Stimulated activated naive CD4-positive, alpha-beta T cell treated with Interleukin-2 at 50 U/mL for 16 hours (primary cell): ENCODE measurements at regions not wholly inside any gene's neighbourhood (a gene's known extent, or its start where the extent isn't known, plus 50 kb on each side); places are given as distances from the start of the nearest gene placed in this dataset.

Experiments used
- DNase-seq: peaks from one replicate; lab custom pipeline; 2025; lab: John Stamatoyannopoulos, UW

- DNase-seq: no peak
Observed at GRCh38 chr20:16946097-16946496, 197.9 kb downstream of the OTOR start.

GRCh38 chr20:16947479-16947878 lies 199.3 kb downstream of the OTOR start:
- no peak for DNase-seq

DNA sequence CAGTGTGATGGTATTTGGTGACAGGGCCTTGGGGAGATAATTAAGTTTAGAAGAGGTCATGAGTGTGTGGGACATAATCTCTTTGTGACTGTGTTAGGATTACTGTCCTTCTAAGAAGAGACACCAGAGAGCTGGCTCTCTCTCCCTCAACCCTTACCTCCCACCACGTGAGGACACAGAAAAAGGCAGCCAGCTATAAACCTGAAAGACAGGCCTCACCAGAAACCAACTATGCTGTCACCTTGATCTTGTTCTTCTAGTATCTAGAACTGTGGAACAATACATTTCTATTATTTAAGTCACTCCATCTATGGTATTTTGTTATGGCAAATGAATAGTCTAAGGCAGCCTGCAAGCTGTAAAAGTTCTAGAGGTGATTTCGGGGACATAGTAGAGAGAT lies 203.7 kb downstream of the OTOR start:
- DNase-seq: no peak

- DNase-seq: no peak
Observed at GRCh38 chr20:16952965-16953364, 204.8 kb downstream of the OTOR start.

DNA sequence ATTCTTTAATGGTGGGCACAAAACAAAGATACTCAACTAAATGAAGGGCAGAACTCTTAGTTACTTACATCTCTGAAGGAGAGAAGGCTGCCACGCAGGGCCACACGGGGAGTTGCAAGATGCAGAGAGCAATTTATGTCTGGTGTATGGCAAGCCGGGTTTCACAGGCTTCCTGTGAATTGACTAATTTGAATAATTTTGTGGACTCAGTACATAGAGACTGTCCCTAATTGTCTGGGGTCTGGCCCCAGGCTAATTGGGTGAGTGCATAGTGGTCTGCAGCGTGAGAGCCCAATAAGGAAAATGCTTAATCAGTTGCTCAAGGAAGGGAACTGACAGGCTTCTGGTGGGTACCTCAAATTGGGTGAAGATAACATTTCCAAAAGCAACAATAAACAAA lies 205.7 kb downstream of the OTOR start:
- DNase-seq: no peak

- DNase-seq: no peak
Observed at GRCh38 chr20:16955462-16955861, 207.3 kb downstream of the OTOR start.

GRCh38 chr20:16955971-16956370 lies 207.8 kb downstream of the OTOR start:
- DNase-seq: no peak

DNA sequence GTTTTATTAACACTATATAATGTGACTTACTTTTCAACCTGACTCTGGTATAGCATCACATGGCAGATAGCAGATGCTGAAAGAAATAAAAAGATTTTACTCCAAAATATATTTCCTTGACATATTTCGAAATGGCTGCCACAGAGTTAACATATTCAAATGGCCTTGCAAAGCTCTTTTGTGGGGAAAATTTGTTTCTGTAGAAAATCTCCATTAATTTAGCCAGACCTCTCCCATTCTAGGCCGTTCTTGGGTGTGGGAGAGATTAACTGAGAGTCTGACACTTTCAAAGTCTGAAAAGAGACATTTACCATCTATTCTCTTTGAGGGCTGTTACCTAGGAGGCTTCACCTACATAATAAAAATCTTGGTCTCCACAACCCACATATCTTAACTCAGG lies 217.2 kb downstream of the OTOR start:
- DNase-seq: no peak

DNA sequence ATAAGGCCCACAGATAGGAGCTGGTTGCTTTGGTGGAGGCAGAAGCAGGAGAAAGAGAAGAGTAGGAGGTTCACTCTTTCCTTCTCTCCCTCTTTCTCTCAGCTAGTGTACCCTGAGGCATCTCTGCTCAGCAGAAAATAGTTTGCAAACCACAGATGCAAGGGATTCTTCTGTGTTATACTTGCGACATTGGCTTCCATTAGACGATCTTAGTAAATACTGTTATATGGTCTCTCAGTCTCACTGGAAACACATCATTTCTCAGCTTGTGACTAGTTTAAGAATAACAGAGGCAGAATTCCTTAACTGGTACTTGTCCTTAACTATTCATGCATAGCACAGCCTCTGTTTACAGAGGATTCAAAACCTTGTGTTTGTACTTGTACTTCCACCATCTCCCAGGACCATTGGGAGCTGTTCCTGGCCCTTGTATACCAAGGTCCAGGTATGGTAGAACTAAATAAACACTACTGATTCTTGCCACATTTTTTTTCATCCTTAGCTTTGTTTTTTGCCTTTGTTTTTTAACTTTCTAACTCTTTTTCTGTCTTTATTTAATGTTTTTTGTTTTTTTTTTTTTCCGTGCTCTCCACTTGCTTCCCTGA lies 218.2 kb downstream of the OTOR start:
- DNase-seq: no peak

GRCh38 chr20:16968099-16968498 lies 219.9 kb downstream of the OTOR start:
- DNase-seq: no peak

- DNase-seq: no peak
Observed at GRCh38 chr20:16970776-16971175, 222.6 kb downstream of the OTOR start.

DNA sequence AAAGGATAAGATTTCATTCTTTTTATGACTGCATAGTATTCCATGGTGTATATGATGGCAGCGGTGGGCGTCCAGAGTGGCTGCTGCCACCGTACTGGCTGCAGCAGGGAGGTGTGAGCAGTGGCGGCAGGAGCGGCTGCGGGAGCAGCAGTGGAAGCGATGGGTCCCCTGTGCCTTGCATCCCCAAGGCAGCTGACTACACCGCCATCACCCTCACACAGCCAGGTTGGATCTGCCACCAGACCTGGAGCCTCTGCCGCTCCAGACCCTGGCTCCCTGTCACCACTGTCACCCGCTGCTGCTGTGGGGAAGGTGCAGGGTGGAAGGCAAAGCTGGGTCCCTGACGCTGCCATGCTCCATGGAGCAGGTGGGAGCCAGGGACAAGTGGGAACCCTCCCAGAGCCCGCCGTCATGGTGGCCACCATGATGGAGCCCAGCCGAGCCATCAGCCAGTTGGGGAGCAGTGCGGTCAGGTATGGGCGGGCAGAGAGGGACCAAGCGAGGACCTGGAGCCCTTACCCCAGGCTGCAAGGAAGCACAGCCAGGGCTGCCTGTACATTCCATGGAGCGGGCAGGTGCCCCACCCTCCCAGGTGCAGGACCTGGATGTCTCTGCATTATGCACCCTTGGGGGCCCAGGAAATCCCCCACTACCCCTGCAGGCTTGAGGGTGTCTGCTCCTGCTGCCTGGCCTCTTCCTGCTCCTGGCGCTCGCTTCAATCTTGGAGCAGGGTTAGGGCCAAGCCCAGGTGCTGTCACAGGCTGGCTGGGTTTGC lies 226.1 kb downstream of the OTOR start:
- no peak for DNase-seq

- no peak for DNase-seq
Observed at GRCh38 chr20:16974855-16975162, 226.7 kb downstream of the OTOR start.

GRCh38 chr20:16975682-16976081 lies 227.5 kb downstream of the OTOR start:
- DNase-seq: no peak

GRCh38 chr20:16978497-16978896 lies 230.3 kb downstream of the OTOR start:
- no peak for DNase-seq

DNA sequence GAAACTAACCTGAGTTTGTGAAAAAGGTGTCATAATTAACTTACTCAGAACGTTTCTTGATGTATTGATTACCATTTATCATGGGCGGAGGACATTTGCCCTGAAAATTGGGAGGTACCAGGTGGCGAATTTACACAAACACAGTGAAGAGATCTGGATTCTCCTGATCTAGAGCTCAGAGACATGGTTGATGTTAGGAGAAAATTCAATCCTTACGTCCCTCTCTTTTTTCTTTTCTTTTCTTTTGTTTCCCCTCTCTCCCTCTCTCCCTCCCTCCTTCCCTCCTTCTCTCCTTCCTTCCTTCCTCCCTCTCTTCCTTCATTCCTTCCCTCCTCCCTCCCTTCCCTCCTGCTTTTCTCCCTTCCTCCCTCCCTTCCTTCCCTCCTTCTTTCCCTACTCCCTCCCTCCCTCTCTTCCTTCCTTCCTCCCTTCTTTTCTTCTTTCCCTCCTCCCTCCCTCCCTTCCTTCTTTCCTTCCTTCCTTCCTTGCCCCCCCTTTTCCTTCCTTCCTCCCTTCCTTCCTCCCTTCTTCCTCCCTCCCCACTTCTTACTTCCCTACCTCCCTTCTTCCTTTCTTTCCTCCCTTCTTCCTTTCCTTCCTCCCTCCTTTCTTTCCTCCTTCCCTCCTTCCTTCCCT lies 234.1 kb downstream of the OTOR start:
- DNase-seq: no peak

- no peak for DNase-seq
Observed at GRCh38 chr20:16984481-16984880, 236.3 kb downstream of the OTOR start.

- DNase-seq: no peak
Observed at GRCh38 chr20:17003170-17003870, 223.5 kb upstream of the PCSK2 start.

GRCh38 chr20:17010181-17010580 lies 216.7 kb upstream of the PCSK2 start:
- no peak for DNase-seq

DNA sequence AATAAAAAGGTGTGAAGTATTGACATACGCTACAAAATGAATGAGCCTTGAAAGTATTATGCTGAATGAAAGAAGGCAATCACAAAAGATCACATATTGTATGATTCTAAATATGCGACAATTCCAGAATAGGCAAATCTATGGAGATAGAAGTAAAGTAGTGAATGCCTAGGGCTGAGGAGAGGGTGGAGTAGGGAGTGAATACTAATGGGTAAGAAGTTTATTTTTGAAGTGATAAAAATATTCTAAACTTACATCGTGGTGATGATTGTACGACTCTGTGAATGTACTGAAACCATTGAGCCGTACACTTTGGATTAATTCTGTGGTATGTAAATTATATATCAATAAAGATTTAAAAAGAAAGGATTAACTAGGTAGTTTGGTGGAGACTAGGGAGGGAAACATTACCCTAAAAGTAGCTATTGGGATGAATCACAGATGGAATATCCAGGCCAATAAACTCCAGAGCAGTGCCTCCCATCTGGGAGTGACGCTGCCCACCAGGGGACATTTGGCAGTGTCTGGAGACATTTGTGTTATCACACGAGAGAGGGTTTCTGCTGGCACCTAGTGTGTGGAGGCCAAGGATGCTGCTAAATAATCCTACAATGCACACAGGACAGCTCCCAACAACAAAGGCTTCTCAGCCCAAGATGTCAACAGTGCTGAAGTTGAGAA lies 214.2 kb upstream of the PCSK2 start:
- DNase-seq: no peak

GRCh38 chr20:17014217-17014616 lies 212.6 kb upstream of the PCSK2 start:
- DNase-seq: no peak

GRCh38 chr20:17014756-17015366 lies 212.0 kb upstream of the PCSK2 start:
- DNase-seq: no peak
